DOHH2 (cell line): ENCODE measurements at regions not wholly inside any gene's neighbourhood (a gene's known extent, or its start where the extent isn't known, plus 50 kb on each side); places are given as distances from the start of the nearest gene placed in this dataset.

Source experiments
- EZH2phosphoT487 ChIP-seq: fragments of 200-600 bp; sonication (generic); IDR thresholded peaks from 2 replicates; pipeline ENCODE4 v1.6.1; 2017; ENCODE audit warnings: borderline replicate concordance, mild to moderate bottlenecking, antibody characterized with exemption, low read length, moderate library complexity, mixed read lengths
- TF ChIP-seq, protein P1 (sequence below): fragments of 200-600 bp; sonication (generic); IDR thresholded peaks from one replicate; pipeline ENCODE4 v1.5.1; 2014; ENCODE audit warnings: antibody characterized with exemption, mild to moderate bottlenecking, low read depth, low read length; ENCODE audit not compliant: poor library complexity, severe bottlenecking

DNA sequence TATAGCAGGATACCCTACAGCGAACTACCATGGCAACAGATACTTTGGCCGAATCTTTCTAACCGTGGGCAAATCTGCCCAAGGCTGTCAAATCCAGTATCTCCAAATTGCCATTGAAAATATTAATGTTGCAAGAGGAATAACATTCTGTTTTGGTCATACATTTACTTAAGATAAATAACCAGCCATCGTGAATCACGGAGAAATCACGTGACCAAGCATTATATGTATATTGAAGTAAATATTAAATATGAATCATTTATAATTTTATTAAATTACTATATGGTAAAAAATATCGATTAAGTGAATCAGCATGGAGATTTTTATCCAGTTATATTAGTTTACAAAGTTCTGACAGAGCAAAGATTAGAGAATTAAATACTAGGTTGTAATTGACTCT, 714.6 kb upstream of the GJE1 start:
- TF ChIP-seq, protein P1, sequence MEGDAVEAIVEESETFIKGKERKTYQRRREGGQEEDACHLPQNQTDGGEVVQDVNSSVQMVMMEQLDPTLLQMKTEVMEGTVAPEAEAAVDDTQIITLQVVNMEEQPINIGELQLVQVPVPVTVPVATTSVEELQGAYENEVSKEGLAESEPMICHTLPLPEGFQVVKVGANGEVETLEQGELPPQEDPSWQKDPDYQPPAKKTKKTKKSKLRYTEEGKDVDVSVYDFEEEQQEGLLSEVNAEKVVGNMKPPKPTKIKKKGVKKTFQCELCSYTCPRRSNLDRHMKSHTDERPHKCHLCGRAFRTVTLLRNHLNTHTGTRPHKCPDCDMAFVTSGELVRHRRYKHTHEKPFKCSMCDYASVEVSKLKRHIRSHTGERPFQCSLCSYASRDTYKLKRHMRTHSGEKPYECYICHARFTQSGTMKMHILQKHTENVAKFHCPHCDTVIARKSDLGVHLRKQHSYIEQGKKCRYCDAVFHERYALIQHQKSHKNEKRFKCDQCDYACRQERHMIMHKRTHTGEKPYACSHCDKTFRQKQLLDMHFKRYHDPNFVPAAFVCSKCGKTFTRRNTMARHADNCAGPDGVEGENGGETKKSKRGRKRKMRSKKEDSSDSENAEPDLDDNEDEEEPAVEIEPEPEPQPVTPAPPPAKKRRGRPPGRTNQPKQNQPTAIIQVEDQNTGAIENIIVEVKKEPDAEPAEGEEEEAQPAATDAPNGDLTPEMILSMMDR: no peak
- TF ChIP-seq EZH2phosphoT487: no peak
